Sigmoid colon (tissue), 4 donors: ENCODE measurements at regions not wholly inside any gene's neighbourhood (a gene's known extent, or its start where the extent isn't known, plus 50 kb on each side); places are given as distances from the start of the nearest gene placed in this dataset.

Experiments
- CTCF ChIP-seq, 4 experiments: fragments of 450-650 bp in 3 of 4; fragments of 200-600 bp in 1 of 4; IDR thresholded peaks; one replicate each; pipeline ENCODE4 v1.5.1; 2016 to 2019; ENCODE audit warnings: antibody characterized with exemption in 4 of 4, mild to moderate bottlenecking in 3 of 4, moderate library complexity in 2 of 4
- EP300 ChIP-seq, 4 donors: sonication (generic); formaldehyde crosslinking; IDR thresholded peaks; one replicate each; pipeline ENCODE4 v1.6.1; 2017; ENCODE audit warnings: antibody characterized with exemption in 4 of 4
- POLR2AphosphoS5 ChIP-seq, 4 donors: sonication (generic); formaldehyde crosslinking; IDR thresholded peaks; one replicate each; pipeline ENCODE4 v1.6.1; 2017; ENCODE audit warnings: antibody characterized with exemption in 4 of 4

GRCh38 chr4:24219209-24219608, 329.4 kb upstream of the PPARGC1A start:
- TF ChIP-seq CTCF (IDR thresholded peaks at IDR 0.05) = no peak
- TF ChIP-seq EP300 (IDR thresholded peaks at IDR 0.05) = no peak
- no peak for TF ChIP-seq POLR2AphosphoS5 (IDR thresholded peaks at IDR 0.05)
